Right lung (tissue), 2 donors: ENCODE measurements at regions not wholly inside any gene's neighbourhood (a gene's known extent, or its start where the extent isn't known, plus 50 kb on each side); places are given as distances from the start of the nearest gene placed in this dataset.
"Not testable (repeated sequence)": the region's sequence is repeated elsewhere in the genome, so short reads cannot be mapped to it uniquely, and the experiment has no call there.

ENCODE experiments used
- DNase-seq, 2 donors: peaks; one replicate each; pipeline ENCODE4 v3.0.0-alpha.2; 2013

DNA sequence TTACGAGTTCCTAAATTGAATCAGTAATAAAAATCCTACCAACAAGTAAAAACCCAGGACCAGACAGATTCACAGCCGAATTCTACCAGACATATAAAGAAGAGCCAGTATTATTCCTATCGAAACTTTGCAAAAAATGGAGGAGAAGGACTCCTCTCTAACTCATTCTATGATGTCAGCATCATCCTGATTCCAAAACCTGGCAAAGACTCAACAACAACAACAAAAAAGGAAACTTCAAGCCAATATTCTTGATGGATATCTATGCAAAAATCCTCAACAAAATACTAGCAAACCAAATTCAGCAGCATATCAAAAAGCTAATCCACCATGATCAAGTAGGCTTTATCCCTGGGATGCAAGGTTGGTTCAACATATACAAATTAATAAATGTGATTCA lies 84.6 kb upstream of the ADRB2 start:
- not testable (repeated sequence) for DNase-seq

- DNase-seq, result not testable (repeated sequence)
These were observed 82.0 kb upstream of the ADRB2 start for GRCh38 chr5:148744380-148744779.

DNA sequence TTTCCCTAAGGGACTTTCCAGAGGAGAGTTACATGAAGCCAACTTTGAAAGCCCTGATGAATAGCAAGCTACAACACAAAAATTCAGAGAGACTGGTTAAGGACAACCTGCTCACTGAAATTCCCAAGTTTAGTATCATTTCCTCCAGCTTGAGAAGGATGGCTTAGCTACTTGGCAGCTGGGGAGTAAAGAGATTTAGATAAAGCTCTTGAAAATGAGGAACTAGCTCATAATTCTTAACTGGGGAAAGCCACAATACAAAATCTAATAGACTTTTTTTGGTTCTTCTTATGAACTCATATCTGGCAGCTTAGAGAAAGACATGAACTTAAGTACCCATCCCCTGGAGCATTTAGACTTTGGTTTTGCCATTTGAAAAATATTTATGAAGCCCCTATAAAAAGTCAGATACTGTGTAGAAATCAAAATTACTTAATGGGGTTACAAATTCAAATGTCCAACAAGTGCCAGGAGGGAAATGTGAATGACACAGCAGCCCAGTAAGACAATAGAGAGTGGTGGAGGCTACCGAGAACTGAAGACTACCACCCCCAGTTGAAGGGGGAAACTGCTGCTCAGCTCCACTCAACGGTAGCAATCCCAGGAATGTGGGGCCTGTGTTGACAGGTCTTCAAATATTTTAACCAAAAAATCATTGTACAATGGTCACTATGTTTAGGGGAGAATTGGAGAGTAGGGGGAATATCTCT lies 79.4 kb upstream of the ADRB2 start:
- DNase-seq, result no peak

DNA sequence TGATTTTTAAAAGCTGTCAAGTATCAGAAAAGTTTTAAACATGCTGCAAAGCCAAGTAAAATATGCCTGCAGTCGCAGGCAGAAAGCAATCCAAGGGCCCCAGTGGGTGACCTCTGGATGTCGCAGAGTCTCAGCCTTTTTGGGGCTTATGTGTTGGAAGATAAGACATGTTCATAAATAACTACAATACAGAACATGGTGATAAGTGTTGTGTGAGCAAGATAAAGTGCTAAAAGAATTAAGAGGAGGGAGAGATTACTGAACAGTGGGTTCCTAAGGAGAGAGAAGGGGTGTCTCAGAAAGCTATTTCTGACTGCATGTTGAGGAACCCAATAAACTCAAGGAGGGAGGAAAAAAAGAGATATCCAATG lies 78.9 kb upstream of the ADRB2 start:
- DNase-seq, result no peak

DNA sequence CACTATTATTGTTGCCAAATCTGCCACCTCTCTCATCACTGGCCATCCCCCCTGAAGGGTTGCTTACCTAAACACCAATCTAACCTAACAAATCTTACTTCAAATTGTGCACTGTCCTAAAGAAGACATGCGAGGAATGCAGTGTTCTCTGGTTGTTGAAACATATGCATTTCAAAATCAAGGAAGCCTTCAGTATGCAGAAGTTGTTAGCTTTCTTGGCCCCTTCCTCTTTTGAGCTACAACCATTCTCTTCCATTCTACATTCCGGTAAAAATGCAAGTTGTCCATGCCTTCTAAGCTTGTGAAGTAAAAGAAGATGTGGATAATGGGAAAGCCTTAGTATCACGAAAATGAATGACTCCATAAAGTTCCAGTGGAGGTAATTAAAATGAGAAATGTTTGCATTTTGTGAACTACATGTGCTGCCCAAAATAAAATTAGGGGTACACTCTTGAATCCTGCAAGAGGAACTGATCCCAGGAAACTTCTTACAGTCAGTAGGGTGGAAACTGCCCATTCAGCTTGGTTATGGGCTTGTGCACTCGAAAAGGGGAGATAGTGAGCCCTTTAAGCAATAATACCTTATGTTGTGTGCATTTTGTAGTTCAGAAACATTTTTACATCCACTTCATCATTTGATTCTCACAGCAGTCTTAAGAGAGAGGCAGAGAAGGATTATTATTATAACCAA lies 77.6 kb upstream of the ADRB2 start:
- DNase-seq, result no peak

- DNase-seq, result no peak
These were observed 75.8 kb upstream of the ADRB2 start for GRCh38 chr5:148750614-148751013.

GRCh38 chr5:148751025-148751424 lies 75.4 kb upstream of the ADRB2 start:
- no peak for DNase-seq

DNA sequence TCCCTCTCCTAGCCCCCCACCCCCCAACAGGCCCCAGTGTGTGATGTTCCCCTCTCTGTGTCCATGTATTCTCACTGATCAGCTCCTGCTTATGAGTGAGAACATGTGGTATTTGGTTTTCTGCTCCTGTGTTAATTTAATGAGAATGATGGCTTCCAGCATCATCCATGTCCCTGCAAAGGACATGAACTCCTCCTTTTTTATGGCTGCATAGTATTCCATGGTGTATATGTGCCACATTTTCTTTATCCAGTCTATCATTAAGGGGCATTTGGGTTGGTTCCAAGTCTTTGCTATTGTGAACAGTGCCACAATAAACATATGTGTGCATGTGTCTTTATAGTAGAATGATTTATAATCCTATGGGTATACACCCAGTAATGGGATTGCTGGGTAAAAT lies 74.0 kb upstream of the ADRB2 start:
- not testable (repeated sequence) for DNase-seq

- no peak for DNase-seq
These were observed 67.3 kb upstream of the ADRB2 start for GRCh38 chr5:148759101-148759500.

DNA sequence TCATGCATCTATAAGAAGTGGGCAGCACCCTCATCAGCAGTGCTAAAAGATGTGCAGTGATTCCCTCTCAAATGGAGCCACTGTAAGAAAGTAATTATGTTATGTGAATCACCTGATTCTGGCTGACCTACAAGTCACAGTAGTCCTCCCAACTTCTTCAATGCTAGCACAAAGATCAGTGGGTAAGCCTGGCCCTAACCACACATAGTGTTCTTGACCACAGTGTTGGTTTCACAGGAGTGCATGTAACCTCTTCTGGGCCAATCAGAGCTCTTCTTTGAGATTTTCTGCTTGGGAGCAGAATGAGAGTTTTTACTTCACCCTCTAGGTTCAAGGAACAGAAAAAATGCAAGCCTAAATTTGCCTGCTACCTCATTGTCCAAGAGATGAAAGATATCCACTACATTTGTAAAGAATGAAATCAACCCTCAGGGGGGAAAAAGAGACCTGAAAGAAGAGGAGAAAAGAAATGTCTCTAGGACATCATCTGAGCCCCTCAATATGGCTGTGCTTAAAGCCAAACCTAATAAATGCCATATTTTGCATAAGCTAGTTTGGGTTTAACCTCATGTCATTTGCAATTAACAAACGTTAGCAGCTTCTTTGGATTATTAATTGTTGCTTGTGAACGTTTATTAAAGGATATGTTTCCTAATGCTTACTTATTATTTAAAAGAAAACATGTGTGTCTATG lies 65.3 kb upstream of the ADRB2 start:
- DNase-seq, result no peak

DNA sequence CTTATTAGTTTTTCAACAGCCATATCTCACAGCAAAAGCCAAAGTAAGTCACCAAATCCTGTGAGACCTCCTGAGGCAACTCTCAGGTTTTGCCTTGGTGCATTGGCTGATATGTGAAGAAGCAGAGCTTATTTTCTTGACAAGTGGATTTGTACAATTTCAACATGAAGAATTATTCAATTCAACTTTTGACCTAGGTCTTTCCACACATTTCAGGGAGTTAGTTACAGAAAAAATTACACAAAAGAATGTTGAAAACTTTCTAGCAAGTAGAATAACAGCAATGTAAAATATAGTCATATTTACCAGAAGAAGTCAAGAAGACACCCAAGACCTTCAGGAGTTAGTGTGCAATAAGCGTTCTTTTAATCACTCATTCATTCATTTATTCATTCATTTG lies 62.4 kb upstream of the ADRB2 start:
- no peak for DNase-seq

- DNase-seq, result no peak
These were observed 61.4 kb upstream of the ADRB2 start for GRCh38 chr5:148765061-148765460.

DNA sequence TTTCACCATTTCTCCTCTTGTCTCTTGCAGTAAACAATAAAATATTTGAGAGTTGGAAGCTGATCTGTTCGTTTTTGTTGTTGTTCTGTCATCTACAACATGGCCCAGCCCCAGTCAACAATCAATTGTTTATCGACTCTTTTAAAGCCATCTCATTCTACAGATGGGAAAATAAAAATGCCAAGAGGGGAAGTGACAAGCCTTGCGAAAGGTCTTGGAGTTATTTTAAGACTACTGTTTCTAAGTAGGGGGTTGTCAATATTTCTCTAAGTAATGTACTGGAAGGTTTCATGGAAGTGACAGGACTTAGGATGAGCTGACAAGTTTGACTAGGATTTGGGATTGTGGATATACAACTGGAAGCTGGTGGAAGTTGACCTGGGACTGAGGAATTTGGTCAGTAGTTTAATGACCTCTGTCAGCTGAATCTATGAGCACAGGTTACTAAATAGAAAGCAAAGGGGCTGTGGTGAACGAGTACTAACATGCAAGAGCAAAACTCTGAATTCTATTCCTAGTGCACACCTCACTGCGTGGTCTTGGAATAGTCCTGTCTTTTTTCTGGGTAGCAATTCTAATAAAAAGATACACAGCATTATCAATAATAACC lies 57.5 kb upstream of the ADRB2 start:
- DNase-seq, result no peak

DNA sequence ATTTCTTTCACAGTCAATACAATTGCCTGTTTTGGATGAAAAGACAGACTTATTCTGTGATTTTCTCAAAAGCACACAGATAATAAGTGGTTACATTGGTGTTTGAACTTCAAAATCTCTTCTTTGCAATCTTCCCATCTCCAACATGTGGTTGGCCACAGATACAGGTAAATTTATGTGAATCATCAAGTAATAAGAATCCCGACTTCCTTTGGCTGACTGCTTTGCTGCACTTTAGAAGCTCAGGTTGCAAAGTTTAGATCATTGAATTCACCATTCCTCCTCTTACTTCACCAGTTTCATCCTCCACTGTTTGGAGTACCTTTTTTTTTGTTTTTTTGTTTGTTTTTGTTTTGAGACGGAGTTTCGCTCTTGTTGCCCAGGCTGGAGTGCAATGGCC lies 56.5 kb upstream of the ADRB2 start:
- DNase-seq, result no peak

DNA sequence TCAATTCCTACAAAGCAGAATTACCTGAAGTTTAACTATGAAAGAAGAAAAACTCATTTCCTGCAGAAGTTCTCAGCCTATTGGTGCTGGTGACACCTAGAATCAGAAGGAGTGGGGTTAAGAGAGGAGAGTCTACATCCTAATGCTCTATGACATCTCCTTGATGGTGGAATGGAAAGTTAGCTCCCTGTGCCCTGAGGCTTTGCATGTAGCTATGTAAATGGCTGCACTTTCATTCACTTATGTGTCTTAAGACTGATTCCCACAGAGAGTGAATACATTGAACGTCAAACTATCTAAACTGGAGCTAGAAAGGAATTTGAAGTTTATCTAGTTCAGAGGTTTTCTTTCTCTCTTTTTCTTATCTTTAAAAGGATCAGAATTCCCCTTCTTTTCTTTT lies 52.1 kb upstream of the ADRB2 start:
- no peak for DNase-seq

DNA sequence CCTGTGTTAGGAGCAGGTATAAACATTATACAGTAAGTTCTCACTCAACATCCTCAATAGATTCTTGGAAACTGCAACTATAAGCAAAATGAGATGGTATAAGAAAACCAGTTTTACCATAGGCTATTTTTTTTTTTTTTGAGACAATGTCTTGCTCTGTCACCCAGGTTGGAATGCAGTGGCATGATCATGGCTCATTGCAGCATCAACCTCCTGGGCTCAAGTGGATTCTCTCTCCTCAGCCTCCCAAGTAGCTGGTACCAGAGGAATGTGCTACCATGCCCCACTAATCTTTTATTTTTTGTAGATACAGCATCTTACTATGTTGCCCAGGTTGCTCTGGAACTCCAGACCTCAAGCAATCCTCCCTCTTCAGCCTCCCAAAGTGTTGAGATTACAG lies 50.1 kb upstream of the ADRB2 start:
- DNase-seq, result no peak
